Gastroesophageal sphincter (tissue), 4 donors: ENCODE measurements at regions not wholly inside any gene's neighbourhood (a gene's known extent, or its start where the extent isn't known, plus 50 kb on each side); places are given as distances from the start of the nearest gene placed in this dataset.

Source experiments
- ATAC-seq: fragments of 150-250 bp; one replicate; pipeline ENCODE4 v1.9.1; 2016; ENCODE audit warnings: mild to moderate bottlenecking, moderate library complexity
- H3K27ac ChIP-seq, 4 donors: fragments of 200-600 bp; sonication (generic) in 3 of 4; 1 replicate in 3 of 4; 2 replicates in 1 of 4; pipeline ENCODE4 v1.5.1; 2016 to 2019
- H3K27me3 ChIP-seq: fragments of 200-600 bp; sonication (generic); one replicate; pipeline ENCODE4 v1.5.1; 2019
- H3K36me3 ChIP-seq, 2 donors: fragments of 200-600 bp; sonication (generic); one replicate each; pipeline ENCODE4 v1.5.1; 2019; ENCODE audit warnings: control low read depth in 1 of 2
- H3K4me1 ChIP-seq, 3 donors: fragments of 200-600 bp; sonication (generic); 1 replicate in 2 of 3; 2 replicates in 1 of 3; pipeline ENCODE4 v1.5.1; 2016 to 2019; ENCODE audit warnings: control low read depth in 2 of 3
- H3K4me3 ChIP-seq, 2 donors: fragments of 200-600 bp; sonication (generic); one replicate each; pipeline ENCODE4 v1.5.1; 2019; ENCODE audit warnings: mild to moderate bottlenecking in 1 of 2, moderate library complexity in 1 of 2
- H3K9me3 ChIP-seq, 3 donors: fragments of 200-600 bp; sonication (generic); one replicate each; pipeline ENCODE4 v1.5.1; 2017 to 2019; ENCODE audit warnings: control low read depth in 2 of 3
- CTCF ChIP-seq, 4 experiments: fragments of 200-600 bp in 2 of 4; fragments of 450-650 bp in 2 of 4; sonication (generic) in 1 of 4; IDR thresholded peaks; one replicate each; pipeline ENCODE4 v1.5.1; 2017 to 2019; ENCODE audit warnings: antibody characterized with exemption in 4 of 4, mild to moderate bottlenecking in 2 of 4, moderate library complexity in 2 of 4
- EP300 ChIP-seq: sonication (generic); formaldehyde crosslinking; IDR thresholded peaks from one replicate; pipeline ENCODE4 v1.6.1; 2017; ENCODE audit warnings: antibody characterized with exemption, mild to moderate bottlenecking
- POLR2A ChIP-seq, 2 donors: fragments of 450-650 bp; IDR thresholded peaks; one replicate each; pipeline ENCODE4 v1.6.1; 2017; ENCODE audit warnings: antibody characterized with exemption in 2 of 2, mild to moderate bottlenecking in 2 of 2, moderate library complexity in 1 of 2
- POLR2AphosphoS5 ChIP-seq: sonication (generic); formaldehyde crosslinking; IDR thresholded peaks from one replicate; pipeline ENCODE4 v1.6.1; 2017; ENCODE audit warnings: antibody characterized with exemption
- whole genome bisulfite sequencing, 2 donors: methylation state at CpG; one replicate each; pipeline ENCODE4 v1.1.5; 2018; ENCODE audit warnings: low coverage in 1 of 2; 5-methylcytosine and 5-hydroxymethylcytosine counted together

DNA sequence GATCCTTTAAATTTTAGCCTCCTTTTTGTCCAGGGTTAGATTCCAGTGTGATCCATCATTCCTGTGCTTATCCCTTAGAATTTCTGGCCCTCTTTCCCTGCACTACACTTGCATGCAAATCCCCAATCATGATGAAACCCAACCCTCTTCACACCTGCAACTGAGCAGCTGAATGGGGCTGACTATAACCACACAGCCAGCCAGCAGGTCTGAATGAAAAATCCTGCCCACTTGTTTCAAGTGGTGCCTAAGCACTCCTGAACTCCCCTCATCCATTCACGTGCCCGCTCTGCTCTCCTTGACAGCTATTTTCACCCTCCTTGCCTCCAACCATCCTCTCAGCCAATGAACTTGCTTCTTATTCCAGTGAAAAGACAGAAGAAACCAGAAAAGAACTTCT lies 80.5 kb upstream of the AFF3 start:
- Histone ChIP-seq H3K27me3 (no peaks in the 10 kb centered on the region), H3K36me3 (no peaks in the 10 kb centered on the region), H3K4me1 (no peaks in the 10 kb centered on the region), H3K9me3 (no peaks in the 10 kb centered on the region), H3K4me3 (no peak overlapping the region), H3K27ac (no peak overlapping the region)
- TF ChIP-seq CTCF (IDR thresholded peaks at IDR 0.05) (no peak), POLR2AphosphoS5 (no peak), EP300 (no peak), POLR2A (IDR thresholded peaks at IDR 0.05) (no peak)
- no peak for ATAC-seq
- WGBS, 2 donors = 84 to 100% methylated on average over 2 of the region's 2 CpGs

GRCh38 chr2:100218552-100218951 lies 76.2 kb upstream of the AFF3 start:
- TF ChIP-seq POLR2AphosphoS5 (peak; percentile 15), EP300 (no peak)

GRCh38 chr2:100217323-100217722 lies 74.9 kb upstream of the AFF3 start:
- Histone ChIP-seq H3K4me1 (peaks cover 8 to 42% (median 10%) of the 10 kb centered on the region in 3 donors), H3K27ac (peak overlapping the region in 2 of 4 donors; percentile 4 to 87), H3K27me3 (no peaks in the 10 kb centered on the region), H3K4me3 (no peak overlapping the region), H3K36me3 (no peaks in the 10 kb centered on the region), H3K9me3 (no peaks in the 10 kb centered on the region)
- 90 to 100% methylated on average over 2 of the region's 6 CpGs for WGBS, 2 donors
- TF ChIP-seq EP300 (no peak), POLR2A (IDR thresholded peaks at IDR 0.05) (no peak), POLR2AphosphoS5 (no peak), CTCF (IDR thresholded peaks at IDR 0.05) (no peak)
- ATAC-seq = no peak

More at GRCh38 chr2:100218552-100218951, 76.2 kb upstream of the AFF3 start:
- Histone ChIP-seq H3K4me3 (no peak overlapping the region), H3K27me3 (no peaks in the 10 kb centered on the region), H3K9me3 (no peaks in the 10 kb centered on the region), H3K27ac (peak overlapping the region in 1 of 4 donors; percentile 38), H3K4me1 (peaks cover 5 to 29% (median 10%) of the 10 kb centered on the region in 3 donors), H3K36me3 (no peaks in the 10 kb centered on the region)
- 75 to 95% methylated on average over 2 to 3 of the region's 3 CpGs for WGBS, 2 donors
- ATAC-seq = no peak

DNA sequence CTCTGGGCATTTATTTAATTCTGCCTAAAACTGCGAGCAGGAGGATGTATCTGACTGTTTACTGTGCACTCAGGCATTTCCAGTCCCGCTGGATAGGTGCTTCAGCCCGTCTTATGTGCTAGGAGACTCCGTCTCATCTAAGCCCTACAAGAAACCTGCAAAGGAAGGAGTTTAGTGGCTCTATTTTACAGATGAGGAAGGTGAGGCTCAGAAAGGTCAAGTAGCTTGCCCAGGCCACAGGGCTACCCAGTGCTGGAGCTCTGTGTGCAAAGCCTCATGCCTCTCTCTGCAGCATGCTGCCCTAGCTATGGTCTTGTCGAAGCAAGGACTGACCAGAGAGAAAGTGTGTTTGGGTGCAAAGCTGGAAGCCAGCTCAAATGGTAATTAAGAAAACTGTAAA lies 73.6 kb upstream of the AFF3 start:
- H3K27ac ChIP-seq = peak overlapping the region; percentile 74 to 87 (median 86)
- ATAC-seq = no peak
- 80 to 100% methylated on average over 1 to 2 of the region's 5 CpGs for WGBS, 2 donors

GRCh38 chr2:100215371-100215770 lies 73.0 kb upstream of the AFF3 start:
- ATAC-seq = no peak
- no peaks in the 10 kb centered on the region for H3K9me3 ChIP-seq
- H3K36me3 ChIP-seq = no peaks in the 10 kb centered on the region
- peaks cover 8 to 42% (median 10%) of the 10 kb centered on the region in 3 donors for H3K4me1 ChIP-seq
- no peak overlapping the region for H3K4me3 ChIP-seq
- H3K27ac ChIP-seq = peak overlapping the region; percentile 74 to 87 (median 86)
- no peaks in the 10 kb centered on the region for H3K27me3 ChIP-seq
- TF ChIP-seq EP300 = no peak
- no peak for TF ChIP-seq POLR2A (IDR thresholded peaks at IDR 0.05)
- TF ChIP-seq CTCF (IDR thresholded peaks at IDR 0.05) = no peak
- peak; percentile 37 for TF ChIP-seq POLR2AphosphoS5
- WGBS, 2 donors = 60 to 67% methylated on average over 3 of the region's 6 CpGs

More for the DNA sequence above, 73.6 kb upstream of the AFF3 start:
- no peaks in the 10 kb centered on the region for H3K27me3 ChIP-seq
- TF ChIP-seq EP300 = no peak
- no peak for TF ChIP-seq CTCF (IDR thresholded peaks at IDR 0.05)
- TF ChIP-seq POLR2A (IDR thresholded peaks at IDR 0.05) = no peak
- no peak for TF ChIP-seq POLR2AphosphoS5
- H3K9me3 ChIP-seq = no peaks in the 10 kb centered on the region
- H3K4me1 ChIP-seq = peaks cover 8 to 42% (median 10%) of the 10 kb centered on the region in 3 donors
- H3K36me3 ChIP-seq = no peaks in the 10 kb centered on the region
- H3K4me3 ChIP-seq = no peak overlapping the region
